Endometrial microvascular endothelial cells (primary cell): ENCODE measurements at regions not wholly inside any gene's neighbourhood (a gene's known extent, or its start where the extent isn't known, plus 50 kb on each side); places are given as distances from the start of the nearest gene placed in this dataset.

Experiments
- in situ Hi-C: cut with HindIII; loops from 2 replicates; pipeline ENCODE4 v1.10.0; 2017; ENCODE audit warnings: low sequenced_read_pairs, low pct_unique_long_range_greater_than_20kb; ENCODE audit errors: inconsistent ontology term

DNA sequence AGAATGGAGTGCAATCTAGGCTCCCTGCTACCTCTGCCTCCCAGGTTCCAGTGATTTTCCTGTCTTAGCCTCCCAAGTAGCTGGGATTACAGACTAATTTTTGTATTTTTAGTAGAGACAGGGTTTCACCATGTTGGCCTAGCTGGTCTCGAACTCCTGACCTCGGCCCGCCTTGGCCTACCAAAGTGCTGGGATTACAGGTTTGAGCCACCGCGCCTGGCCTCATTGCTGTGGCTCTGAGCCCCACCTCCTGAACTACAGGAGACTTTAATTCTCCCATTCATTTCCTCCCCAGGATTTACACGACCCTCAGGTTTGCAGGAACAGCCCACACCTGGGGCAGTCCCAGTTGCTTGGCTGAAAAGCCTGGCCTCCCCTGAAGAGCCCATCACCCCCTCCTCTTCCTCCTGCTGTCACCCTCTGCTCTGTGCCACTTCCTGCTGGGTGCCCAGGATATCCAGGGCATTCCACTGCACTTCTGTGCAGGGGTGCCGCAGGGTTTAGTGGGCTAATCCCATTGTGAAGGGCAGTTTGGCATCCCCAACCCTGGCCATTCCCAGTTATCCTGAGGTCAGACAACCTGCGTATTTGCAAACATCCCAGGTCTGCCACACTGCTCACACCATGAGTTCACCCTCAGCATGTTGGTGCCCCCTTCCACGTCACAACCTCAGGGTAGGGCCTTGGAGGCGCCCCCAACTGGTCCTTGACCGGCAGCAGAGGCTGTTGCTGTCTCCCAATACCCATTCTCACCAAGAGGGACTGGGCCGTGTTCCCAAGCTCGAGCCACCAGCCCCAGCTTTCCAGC, 265.0 kb upstream of the IRX4 start:
- in situ Hi-C loops, result no loop called here

DNA sequence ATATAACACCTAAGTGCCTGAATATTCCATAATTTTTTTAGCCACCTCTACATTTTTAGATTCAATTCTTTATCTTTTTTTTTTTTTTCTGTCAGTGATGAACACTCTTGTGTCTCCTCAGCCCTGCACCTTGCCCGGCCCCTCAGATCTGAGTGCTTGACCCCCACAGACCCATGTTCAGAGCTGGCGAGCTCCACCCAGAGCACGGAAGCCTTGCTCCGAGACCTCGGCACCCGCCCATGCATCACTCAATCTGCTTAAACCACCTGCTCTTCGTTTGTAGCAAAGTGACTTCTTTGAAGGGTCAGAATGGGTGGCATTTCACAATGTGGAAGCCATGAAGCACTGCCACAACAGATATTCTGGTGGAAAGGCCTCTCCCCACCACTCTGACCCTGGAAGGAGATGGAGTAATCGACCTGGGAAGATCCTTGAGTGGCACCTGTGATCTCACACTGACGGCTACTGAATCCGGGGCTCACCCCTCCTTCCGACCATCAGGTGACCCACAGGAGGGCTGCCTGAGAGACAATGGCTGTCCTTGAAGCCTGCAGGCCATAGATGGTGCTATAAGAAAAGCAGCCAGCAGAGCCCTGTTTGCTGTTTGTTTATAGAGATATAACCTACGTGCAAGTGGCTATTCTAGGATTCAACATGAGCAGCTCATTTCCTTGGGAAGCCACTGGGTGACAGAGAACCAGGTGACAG, 261.1 kb upstream of the IRX4 start:
- in situ Hi-C loops, result no loop called here

DNA sequence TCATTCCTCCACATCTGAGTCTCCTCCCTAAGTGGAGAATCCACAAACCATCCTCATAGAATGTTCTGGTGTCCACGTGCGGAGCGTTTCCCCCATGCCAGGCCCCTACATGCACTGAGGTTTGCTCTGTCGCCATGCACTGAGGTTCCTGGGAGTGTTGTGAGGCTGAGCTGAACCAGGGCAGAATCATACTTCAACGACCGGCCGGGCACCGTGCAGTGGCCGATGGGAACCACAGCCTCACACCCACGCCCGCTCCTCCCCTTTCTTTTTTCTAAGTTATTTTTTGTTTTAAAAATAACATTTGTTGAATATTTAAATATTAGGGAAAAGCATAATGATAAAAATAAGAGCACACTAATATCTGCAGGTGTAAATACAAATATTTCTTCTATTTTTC, 260.4 kb upstream of the IRX4 start:
- in situ Hi-C loops, result no loop called here

DNA sequence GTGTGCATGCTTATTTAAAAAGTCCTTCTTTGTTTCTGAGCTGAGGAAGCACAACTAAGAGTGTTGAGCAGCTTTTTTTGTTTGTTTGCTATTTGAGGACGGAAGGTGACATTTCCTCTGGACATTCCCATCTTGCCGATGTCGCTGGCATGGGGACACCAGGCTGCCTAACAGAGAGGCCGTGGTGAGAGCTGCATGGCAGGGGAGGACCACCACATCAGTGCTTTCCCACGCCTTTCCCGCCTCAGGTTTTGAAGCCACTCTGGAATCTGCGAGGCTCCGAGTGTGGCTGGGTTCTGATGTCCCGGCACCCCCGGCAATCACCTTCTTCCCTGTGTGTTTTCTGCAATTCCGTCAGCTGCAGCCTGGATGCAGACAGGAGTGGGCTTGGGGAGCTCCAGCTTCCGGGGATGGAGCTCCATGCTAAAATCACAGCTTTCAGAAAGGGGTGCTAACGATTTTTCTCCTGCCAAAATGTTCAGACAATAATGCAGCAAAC, 259.8 kb upstream of the IRX4 start:
- in situ Hi-C loops, result no loop called here

DNA sequence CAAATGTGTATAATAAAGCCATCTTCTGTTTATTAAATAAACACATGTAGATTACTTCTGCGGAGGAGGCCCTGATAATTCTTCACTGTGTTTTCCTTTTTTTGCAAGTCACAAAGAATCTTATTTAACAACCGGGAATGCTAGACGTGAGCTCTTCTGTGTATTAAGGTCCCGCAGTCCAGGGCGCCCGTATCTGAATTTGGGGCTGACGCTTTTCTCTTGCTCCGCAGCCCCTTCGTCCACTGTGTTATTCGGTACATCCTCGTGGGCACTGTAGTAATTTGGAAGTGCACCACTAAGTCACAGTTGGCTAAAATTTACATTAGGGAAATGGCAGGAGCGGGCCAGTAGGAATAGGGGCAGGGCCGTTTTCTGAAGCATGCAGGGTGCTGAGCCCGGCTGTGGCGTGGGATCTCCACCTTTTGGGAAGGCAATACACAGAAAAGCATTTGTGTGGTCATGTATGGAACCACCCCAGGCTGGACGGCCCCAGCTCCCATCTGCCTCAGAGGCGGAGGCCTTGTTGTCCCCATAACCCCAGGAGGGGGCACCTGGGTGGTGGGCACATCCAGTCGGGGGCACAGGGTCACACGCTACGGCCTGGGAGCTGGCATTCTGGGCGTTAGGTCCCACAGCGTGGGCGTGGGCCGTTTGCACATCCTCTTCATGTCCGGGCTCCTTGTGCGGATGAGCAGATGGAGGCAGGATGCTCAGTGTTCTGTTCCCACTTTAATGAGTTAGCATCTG, 258.7 kb upstream of the IRX4 start:
- in situ Hi-C loops, result no loop called here

DNA sequence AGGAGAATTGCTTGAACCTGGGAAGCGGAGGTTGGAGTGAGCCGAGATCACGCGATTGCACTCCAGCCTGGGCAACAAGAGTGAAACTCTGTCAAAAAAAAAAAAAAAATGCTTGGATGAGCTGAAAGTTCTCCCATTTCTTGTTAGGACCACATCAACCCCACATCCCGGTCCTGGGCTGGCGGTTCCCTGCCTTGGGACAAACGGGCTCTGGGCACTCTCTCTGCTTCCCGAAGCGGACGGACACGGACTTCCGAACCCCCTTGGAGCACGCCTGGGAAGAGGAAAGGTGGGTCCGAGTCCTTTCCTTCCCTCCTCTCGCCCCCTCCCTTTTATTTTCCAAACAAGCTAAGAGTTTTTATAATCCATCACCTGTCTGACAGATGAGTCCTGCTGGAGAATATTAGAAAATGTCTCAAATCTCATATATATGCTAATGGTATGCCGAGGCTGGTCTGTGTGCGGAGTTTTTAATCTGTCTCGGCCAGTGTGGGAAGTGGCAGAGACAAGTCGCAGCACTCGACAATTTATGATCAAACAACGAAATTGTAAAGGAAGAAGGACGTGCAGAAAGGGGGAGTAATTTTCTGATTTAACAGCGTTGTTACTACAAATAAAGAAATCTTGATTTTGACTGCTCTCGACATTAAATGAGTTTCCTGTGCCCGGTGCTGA, 257.9 kb upstream of the IRX4 start:
- in situ Hi-C loops, result no loop called here

DNA sequence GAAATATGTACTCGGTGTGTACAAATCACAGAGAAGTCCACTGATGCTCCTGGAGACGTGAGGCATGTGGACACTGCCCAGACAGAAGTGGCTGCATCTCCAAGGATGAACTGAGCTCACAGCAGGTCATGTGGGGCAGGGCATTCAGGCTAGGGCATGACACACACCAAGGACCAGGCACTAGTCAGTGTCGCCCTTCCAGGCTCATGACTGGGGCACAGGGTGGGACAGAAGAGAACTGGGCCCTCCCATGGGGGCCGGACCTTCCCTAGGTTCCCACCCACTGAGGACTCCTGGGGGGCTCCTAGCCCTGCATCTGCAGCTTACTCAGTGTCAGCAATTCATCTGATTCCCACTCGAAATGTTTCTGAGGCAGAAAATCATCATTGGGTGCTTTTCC, 256.8 kb upstream of the IRX4 start:
- in situ Hi-C loops, result no loop called here

DNA sequence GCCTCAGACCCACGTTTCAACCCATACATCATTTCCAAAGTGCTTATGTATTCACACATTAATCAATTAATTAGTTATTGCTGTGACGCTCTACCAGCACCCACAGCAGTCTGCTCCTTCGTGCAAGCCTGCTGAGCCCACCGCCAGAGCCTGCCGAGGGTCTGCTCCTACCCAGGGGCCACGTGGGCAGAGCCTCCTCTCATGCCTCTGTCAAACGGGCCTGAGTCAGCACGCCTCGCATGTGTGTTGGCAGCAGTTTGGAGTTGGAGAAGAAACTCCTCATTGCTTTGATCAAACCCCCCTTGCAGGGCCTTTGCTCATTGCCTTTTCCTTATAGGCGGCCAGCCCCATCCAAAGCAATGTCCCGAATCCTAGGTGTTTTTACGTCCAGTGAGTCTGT, 256.2 kb upstream of the IRX4 start:
- in situ Hi-C loops, result no loop called here

DNA sequence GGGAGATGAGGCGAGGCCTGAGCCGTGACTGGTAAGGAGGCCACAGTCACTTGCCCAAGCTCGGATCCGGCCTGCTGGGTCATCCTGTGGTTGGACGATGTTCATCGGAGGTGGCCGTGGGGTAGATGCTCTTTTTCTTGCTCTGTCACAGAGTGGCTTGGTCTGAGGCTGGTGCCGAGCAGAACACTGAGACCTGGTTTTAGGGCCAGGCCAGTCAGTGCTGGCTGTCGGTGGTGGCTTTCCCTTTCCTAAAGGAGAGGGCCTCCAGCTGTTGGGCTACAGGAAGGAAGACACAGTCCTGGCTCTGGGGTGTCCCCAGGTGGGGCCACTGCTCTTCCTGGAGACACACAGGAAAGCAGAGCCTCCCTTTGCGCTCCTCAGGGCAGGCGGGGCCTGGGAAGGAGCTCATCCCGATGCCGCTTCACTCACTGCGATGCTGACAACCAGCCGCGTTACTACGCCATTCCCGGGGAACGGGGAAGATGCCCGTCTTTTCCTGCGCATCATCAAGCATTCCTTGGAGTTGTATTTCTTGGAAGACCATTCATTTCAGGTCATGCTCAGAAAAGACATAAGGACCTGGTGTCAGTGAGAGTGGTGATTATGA, 254.8 kb upstream of the IRX4 start:
- in situ Hi-C loops, result no loop called here

DNA sequence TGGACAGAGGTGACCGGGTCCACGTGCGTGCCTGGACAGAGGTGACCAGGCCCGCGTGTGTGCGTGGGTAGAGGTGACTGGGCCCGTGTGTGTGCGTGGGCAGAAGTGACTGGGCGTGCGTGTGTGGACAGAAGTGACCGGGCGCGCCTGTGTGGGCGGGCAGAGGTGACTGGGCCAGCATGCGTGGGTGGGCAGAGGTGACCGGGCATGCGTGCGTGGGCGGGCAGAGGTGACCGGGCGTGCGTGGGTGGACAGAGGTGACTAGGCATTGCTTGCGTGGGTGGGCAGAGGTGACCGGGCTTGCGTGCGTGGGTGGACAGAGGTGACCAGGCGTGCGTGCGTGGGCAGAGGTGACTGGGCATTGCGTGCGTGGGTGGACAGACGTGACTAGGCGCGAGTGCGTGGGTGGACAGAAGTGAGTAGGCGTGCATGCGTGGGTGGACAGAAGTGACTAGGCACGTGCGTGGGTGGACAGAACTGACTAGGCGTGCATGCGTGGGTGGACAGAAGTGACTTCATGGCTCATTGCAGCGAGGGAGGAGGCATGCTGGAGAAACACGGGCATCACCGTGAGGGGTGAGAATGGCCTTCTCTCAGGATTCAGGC, 254.1 kb upstream of the IRX4 start:
- in situ Hi-C loops, result no loop called here

DNA sequence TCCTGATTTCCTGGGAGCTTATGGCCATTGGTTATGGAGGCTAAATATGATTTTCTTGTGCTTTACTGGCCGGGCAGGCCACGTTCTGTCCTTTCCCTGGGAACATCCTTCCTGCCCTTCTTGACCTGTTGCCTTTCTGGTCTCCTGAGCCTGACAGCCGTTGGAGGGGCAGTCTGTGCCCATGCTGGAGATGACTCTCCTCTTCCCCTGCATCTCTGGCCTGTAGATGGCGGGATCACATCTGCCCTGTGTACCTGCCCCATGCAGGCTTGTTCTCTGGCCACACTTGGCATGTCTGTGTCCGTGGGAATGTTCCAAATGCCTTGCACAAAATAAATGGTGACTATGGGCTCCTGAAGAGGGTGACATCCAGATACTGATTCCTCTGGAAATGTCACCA, 253.1 kb upstream of the IRX4 start:
- in situ Hi-C loops, result no loop called here

DNA sequence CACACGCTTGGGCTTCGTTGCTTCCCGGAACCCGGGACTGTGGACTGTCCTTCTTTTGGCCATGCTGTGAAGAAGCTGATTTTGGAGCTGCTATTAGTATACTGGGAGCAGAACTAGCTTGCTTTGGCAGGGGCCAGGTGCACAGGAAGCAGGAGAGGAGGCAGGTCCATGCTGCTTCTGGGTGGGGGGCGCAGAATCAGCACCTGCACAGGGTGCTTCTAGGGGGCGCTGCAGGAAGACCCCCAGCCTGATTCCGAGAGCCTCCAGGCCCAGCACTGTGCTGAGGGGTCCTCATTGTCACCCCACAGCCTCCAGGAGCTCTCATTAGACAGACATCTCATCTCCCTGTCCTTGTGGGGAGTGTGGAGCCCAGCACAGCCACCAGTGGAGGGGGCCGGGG, 252.6 kb upstream of the IRX4 start:
- in situ Hi-C loops, result no loop called here

DNA sequence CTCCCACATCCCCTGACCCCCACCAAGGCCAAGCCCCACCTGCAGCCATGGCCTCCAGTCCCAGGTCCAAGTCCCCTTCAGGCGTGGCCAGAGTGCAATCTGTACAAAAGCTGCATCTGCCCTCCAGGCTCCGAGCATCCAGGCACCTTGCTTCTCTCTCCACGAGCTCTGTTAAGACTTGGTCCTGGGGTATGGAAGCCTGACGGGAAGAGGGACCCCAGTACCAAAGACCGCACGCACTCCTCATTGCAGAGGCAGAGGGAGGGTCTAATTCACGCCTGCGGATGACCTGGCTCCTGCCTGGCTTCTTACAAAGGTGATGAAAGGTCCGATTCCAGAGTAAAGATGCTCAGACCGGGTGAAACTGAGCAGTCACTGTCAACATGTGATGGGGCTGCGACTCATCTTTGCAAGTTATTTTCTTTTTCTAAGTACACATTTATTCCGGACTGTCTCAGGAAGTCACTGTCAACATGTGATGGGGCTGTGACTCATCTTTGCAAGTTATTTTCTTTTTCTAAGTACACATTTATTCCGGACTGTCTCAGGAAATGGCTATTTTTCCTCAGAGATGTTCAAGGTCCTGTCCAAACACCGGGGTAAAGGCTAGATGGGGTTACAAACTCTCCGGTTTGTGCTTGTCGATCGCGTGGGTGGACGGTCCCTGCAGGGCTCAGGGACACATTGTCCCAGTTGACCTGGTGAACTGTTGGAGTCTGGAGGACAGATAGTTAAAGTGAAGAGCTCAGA, 252.0 kb upstream of the IRX4 start:
- in situ Hi-C loops, result no loop called here

DNA sequence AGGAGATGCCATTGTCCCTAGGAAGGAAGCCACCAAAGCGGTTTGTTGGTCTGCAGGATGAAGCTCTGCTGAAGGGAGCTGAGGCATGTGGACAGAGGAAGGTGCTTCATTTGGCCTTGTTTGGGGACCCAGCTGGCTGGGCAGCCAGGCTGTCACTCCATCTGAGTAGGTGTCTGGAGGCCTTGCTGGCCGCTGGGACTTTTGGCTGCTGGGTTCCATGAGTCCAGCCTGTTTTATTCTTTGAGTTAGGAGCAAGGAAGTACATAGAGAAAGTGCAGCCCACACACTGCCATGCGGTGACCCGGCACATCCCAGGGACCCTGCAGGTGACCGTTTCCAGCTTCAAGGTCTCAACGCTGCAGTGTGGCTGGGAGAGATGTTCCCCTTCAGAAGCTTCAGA, 251.2 kb upstream of the IRX4 start:
- in situ Hi-C loops, result no loop called here

DNA sequence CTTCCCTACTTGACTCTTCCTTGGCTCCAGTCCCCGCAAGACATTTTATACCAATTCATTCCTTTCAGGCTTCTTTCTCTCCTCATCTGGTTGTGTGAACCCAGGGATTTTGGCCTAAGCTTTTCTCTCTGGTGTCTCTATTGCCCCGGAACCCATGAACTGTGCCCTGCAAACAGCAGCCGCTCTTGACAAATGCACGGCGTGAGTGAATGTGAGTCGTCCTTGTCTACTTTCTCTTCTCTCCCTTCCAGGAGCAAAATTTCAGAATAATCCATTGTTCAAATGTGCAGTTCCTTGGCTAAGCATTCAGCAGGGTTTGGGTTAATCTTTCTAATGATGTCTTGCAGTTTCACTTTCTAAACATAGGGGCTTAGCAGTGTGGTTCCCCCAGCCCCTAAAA, 250.4 kb upstream of the IRX4 start:
- in situ Hi-C loops, result no loop called here

DNA sequence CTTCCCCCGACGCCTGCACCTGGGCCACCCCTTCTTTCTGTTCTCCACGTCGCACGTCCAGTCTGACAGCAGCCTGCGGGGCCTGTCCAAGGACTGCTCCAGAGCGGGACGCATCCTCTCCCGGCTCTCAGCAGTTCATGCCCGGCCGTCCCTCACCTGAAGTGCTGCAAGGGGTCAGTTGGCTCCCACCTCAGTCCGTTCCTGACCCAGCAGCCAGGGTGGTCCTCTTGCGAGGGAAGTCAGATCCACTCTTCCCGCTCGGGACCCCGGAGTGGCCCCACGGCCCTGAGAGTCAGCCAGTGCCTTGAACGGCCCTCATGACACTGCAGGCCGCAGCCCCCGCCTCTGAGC, 249.7 kb upstream of the IRX4 start:
- in situ Hi-C loops, result no loop called here

DNA sequence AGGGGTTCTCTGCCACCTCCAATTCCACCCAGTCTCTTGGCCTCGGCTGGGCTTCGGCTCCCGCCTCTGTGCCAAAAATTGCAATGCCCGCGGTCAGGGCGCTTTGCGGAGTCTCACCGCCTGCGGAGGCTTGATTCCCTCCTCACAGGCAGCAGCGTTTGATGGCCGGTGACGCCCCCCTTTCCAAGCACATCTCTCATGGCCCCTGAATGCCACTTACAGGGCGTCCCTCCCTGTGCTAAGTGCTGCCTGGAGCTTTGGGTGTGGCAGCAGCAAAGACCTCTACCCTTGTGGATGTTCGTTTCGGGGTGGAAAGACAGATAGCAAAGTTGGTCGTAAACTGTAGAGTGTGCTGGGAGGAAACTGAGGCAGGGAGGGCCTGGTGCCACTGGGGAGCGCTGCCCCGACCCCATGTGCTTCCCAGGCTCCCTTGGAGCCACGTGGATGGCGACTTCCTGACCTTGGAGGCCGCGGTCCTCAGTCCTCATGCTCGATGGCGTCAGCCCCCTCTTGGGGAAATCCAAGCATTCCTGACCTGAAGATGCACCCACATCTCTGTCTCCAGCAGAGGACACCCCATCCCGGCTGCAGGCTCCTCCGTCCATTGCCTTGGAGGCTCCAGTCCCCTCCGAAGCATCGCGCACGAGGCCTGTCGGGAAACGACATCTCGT, 249.2 kb upstream of the IRX4 start:
- in situ Hi-C loops, result no loop called here
